ENCODE measurements at regions not wholly inside any gene's neighbourhood (a gene's known extent, or its start where the extent isn't known, plus 50 kb on each side); places are given as distances from the start of the nearest gene placed in this dataset.

GRCh38 chr11:128193615-128194014, 393.7 kb downstream of the ETS1 start:
- TF ChIP-seq CTCF (IDR thresholded peaks at IDR 0.05; ENCODE audit: low read depth, low read length, poor library complexity, severe bottlenecking) (no peak), EZH2phosphoT487 (IDR thresholded peaks at IDR 0.05; ENCODE audit: borderline replicate concordance, low read length) (no peak)

Data from DOHH2 (cell line).